ENCODE measurements at regions not wholly inside any gene's neighbourhood (a gene's known extent, or its start where the extent isn't known, plus 50 kb on each side); places are given as distances from the start of the nearest gene placed in this dataset.

GRCh38 chr21:20306836-20307235 is 691.4 kb upstream of the NCAM2 start:
- H3K79me2 ChIP-seq (ENCODE audit: control insufficient read depth, insufficient read depth, low read length): no peaks in the 10 kb centered on the region
- no peaks in the 10 kb centered on the region for H3K4me1 ChIP-seq (ENCODE audit: control insufficient read depth, extremely low read depth, insufficient read depth, low read length)
- no peaks in the 10 kb centered on the region for H3K9me1 ChIP-seq (replicated peaks; ENCODE audit: control insufficient read depth, extremely low read depth, insufficient read depth, low read length)
- ChIA-PET CTCF (no interaction called here), POLR2A (no interaction called here)
- no peak overlapping the region for H3K9ac ChIP-seq (replicated peaks; ENCODE audit: extremely low read depth, insufficient read depth, low read length)
- DNase-seq (ENCODE audit: low read depth, low spot score): no peak
- no peak overlapping the region for H3K4me2 ChIP-seq (ENCODE audit: insufficient read depth, low read length)
- FAIRE-seq: no peak
- no peaks in the 10 kb centered on the region for H3K27me3 ChIP-seq (ENCODE audit: control insufficient read depth in 2 of 2, insufficient read depth in 2 of 2, low read length in 2 of 2)
- H3K36me3 ChIP-seq (ENCODE audit: control insufficient read depth in 2 of 2, extremely low read depth in 1 of 2, insufficient read depth in 2 of 2, low read length in 2 of 2): no peaks in the 10 kb centered on the region
- no peaks in the 10 kb centered on the region for H4K20me1 ChIP-seq (replicated peaks; ENCODE audit: control insufficient read depth, extremely low read depth, insufficient read depth, low read length)
- no peak for TF ChIP-seq GATA2 (IDR thresholded peaks at IDR 0.05; ENCODE audit: insufficient read depth, insufficient read length, low read depth, low read length)
- TF ChIP-seq MAX (IDR thresholded peaks at IDR 0.05; ENCODE audit: insufficient read depth, insufficient read length): no peak
- TF ChIP-seq EZH2 (IDR thresholded peaks at IDR 0.05; ENCODE audit: borderline replicate concordance, low read depth, low read length, severe bottlenecking): no peak
- no peak for TF ChIP-seq FOS (IDR thresholded peaks at IDR 0.05; ENCODE audit: borderline replicate concordance, insufficient read depth, low read length)
- no peak for TF ChIP-seq POLR2A (IDR thresholded peaks at IDR 0.05; ENCODE audit: low read depth, low read length)
- TF ChIP-seq POLR2AphosphoS5 (IDR thresholded peaks at IDR 0.05; ENCODE audit: insufficient read depth, low read depth, low read length): no peak
- TF ChIP-seq JUN (IDR thresholded peaks at IDR 0.05; ENCODE audit: borderline replicate concordance, insufficient read depth, insufficient read length, low read depth): no peak
- TF ChIP-seq MYC (IDR thresholded peaks at IDR 0.05; ENCODE audit: low read depth, low read length): no peak
- TF ChIP-seq CTCF (IDR thresholded peaks at IDR 0.05; ENCODE audit: extremely low read depth in 1 of 2, insufficient read depth in 1 of 2, low read depth in 1 of 2, low read length in 2 of 2): no peak
- no TSS peak for BruUV-seq (replicated peaks)
- intact Hi-C loops (cut with micrococcal nuclease) (no loop called here), dilution Hi-C loops (cut with MboI; ENCODE audit: extremely low pct_ligation_motif_present, low sequenced_read_pairs) (no loop called here)
- H3K27ac ChIP-seq (ENCODE audit: insufficient read depth, low read depth, low read length): no peak overlapping the region
- H3K4me3 ChIP-seq (replicated peaks in 1 of 3; ENCODE audit: insufficient read depth in 1 of 3, low read depth in 1 of 3, low read length in 3 of 3): no peak overlapping the region
- peaks cover 2% of the 10 kb centered on the region for H3K9me3 ChIP-seq (replicated peaks; ENCODE audit: control insufficient read depth, insufficient read depth, low read length)
- H2AFZ ChIP-seq (ENCODE audit: low read depth, low read length): no peak overlapping the region

Measured in endothelial cell of umbilical vein (primary cell).